AG04450 (cell line): ENCODE measurements at regions not wholly inside any gene's neighbourhood (a gene's known extent, or its start where the extent isn't known, plus 50 kb on each side); places are given as distances from the start of the nearest gene placed in this dataset.

Source experiments
- CTCF ChIA-PET: fragments of 300-600, 350-600 bp; formaldehyde crosslinking; extraction: SDS; loops from one replicate; lab custom pipeline; 2022; ENCODE audit warnings: antibody characterized with exemption, inconsistent platforms; lab: Charles Lee
- POLR2A ChIA-PET: fragments of 350-600 bp; formaldehyde crosslinking; extraction: SDS; loops from one replicate; lab custom pipeline; 2021; ENCODE audit warnings: antibody characterized with exemption, inconsistent platforms; lab: Yijun Ruan, JAX
- DNase-seq: peaks from one replicate; pipeline ENCODE4 v3.0.0-alpha.2; 2011; ENCODE audit warnings: low read depth, low spot score
- H3K27ac ChIP-seq: one replicate; pipeline ENCODE4 v1.5.1; 2012; ENCODE audit warnings: low read depth, low read length, control low read depth
- H3K27me3 ChIP-seq: one replicate; pipeline ENCODE4 v1.6.0; 2012; ENCODE audit warnings: low read length; ENCODE audit not compliant: control insufficient read depth, insufficient read depth
- H3K4me3 ChIP-seq: 2 replicates; pipeline ENCODE4 v1.5.1; 2011; ENCODE audit warnings: mild to moderate bottlenecking, low read depth, low read length, control low read depth
- H3K9me3 ChIP-seq: 2 replicates; pipeline ENCODE4 v1.5.1; 2012; ENCODE audit warnings: low read length; ENCODE audit not compliant: control insufficient read depth, insufficient read depth
- CTCF ChIP-seq: IDR thresholded peaks from 2 replicates; pipeline ENCODE4 v1.5.1; 2011; ENCODE audit warnings: low read depth, low read length, control low read depth, inconsistent platforms

- no peak for DNase-seq
- ChIA-PET CTCF (interaction anchor here (1.5 to 1.7 kb wide), 2 partner anchors 25 to 127 kb away, joined by 3 to 4 read pairs; no protein-coding TSS in a partner anchor), POLR2A (no interaction called here)
- no peak overlapping the region for H3K4me3 ChIP-seq
- no peaks in the 10 kb centered on the region for H3K9me3 ChIP-seq
- no peak overlapping the region for H3K27ac ChIP-seq
- no peak for TF ChIP-seq CTCF
- H3K27me3 ChIP-seq = no peaks in the 10 kb centered on the region
These were observed 203.8 kb upstream of the RGS6 start for GRCh38 chr14:71728386-71728785.

GRCh38 chr14:71729596-71729995 is 202.6 kb upstream of the RGS6 start:
- Histone ChIP-seq H3K27ac (no peak overlapping the region), H3K4me3 (no peak overlapping the region), H3K27me3 (no peaks in the 10 kb centered on the region), H3K9me3 (no peaks in the 10 kb centered on the region)
- no peak for TF ChIP-seq CTCF
- DNase-seq = no peak
- ChIA-PET POLR2A (no interaction called here), CTCF (interaction anchor here (1.0 kb wide), 1 partner anchor 126 kb away, joined by 5 read pairs; no protein-coding TSS in a partner anchor)

- TF ChIP-seq CTCF = no peak
- Histone ChIP-seq H3K4me3 (no peak overlapping the region), H3K9me3 (no peaks in the 10 kb centered on the region), H3K27ac (no peak overlapping the region), H3K27me3 (no peaks in the 10 kb centered on the region)
- ChIA-PET POLR2A (no interaction called here), CTCF (interaction anchor here (0.6 to 1.2 kb wide), 2 partner anchors 10 to 39 kb away, joined by 3 to 4 read pairs; no protein-coding TSS in a partner anchor)
- DNase-seq = no peak
These were observed 201.8 kb upstream of the RGS6 start for GRCh38 chr14:71730471-71730870.

- ChIA-PET CTCF (interaction anchor here (0.6 to 1.2 kb wide), 2 partner anchors 11 to 20 kb away, joined by 4 to 8 read pairs; no protein-coding TSS in a partner anchor), POLR2A (no interaction called here)
- H3K4me3 ChIP-seq = no peak overlapping the region
- no peaks in the 10 kb centered on the region for H3K9me3 ChIP-seq
- H3K27me3 ChIP-seq = no peaks in the 10 kb centered on the region
- no peak for TF ChIP-seq CTCF
- DNase-seq = no peak
- H3K27ac ChIP-seq = no peak overlapping the region
These were observed 201.1 kb upstream of the RGS6 start for GRCh38 chr14:71731096-71731495.

GRCh38 chr14:71733210-71733883 is 198.9 kb upstream of the RGS6 start:
- no peak for DNase-seq
- ChIA-PET CTCF (interaction anchor here (0.8 to 2.0 kb wide), 5 partner anchors 14 to 595 kb away, joined by 4 to 8 read pairs (median 6); no protein-coding TSS in a partner anchor), POLR2A (no interaction called here)
- Histone ChIP-seq H3K27me3 (no peaks in the 10 kb centered on the region), H3K4me3 (no peak overlapping the region), H3K27ac (peak overlapping the region; percentile 57), H3K9me3 (no peaks in the 10 kb centered on the region)
- no peak for TF ChIP-seq CTCF
